Natural killer cell (primary cell): ENCODE measurements at regions not wholly inside any gene's neighbourhood (a gene's known extent, or its start where the extent isn't known, plus 50 kb on each side); places are given as distances from the start of the nearest gene placed in this dataset.

Experiments
- ATAC-seq, 3 donors: fragments of 150-1000 bp in 2 of 3; fragments of 200-7000 bp in 1 of 3; cut with Tn5 transposase; 1 replicate in 1 of 3; 2 replicates in 2 of 3; pipeline ENCODE4 v1.10.0; 2021; ENCODE audit warnings: mild to moderate bottlenecking in 2 of 3, moderate library complexity in 2 of 3
- DNase-seq, 2 donors: peaks; one replicate each; pipeline versions ENCODE4 v3.0.0 to v3.0.0-alpha.2; 2013 to 2021; ENCODE audit warnings: mixed read lengths in 1 of 2
- H3K27ac ChIP-seq: one replicate; pipeline ENCODE4 v1.5.1; 2013; ENCODE audit warnings: mild to moderate bottlenecking, low read length
- H3K27me3 ChIP-seq: one replicate; pipeline ENCODE4 v1.6.1; 2013; ENCODE audit warnings: low read length; ENCODE audit not compliant: control insufficient read depth, insufficient read depth
- H3K36me3 ChIP-seq: one replicate; pipeline ENCODE4 v1.6.1; 2013; ENCODE audit warnings: low read length; ENCODE audit not compliant: control insufficient read depth, insufficient read depth
- H3K4me1 ChIP-seq: one replicate; pipeline ENCODE4 v1.6.1; 2013; ENCODE audit warnings: low read length; ENCODE audit not compliant: control insufficient read depth, insufficient read depth
- H3K4me3 ChIP-seq: one replicate; pipeline ENCODE4 v1.5.1; 2013; ENCODE audit warnings: low read length
- H3K9me3 ChIP-seq: one replicate; pipeline ENCODE4 v1.6.1; 2013; ENCODE audit warnings: low read length; ENCODE audit not compliant: control insufficient read depth, insufficient read depth
- H3K27ac Mint-ChIP-seq, 2 donors: one replicate each; pipeline ENCODE4 v1.8.0; 2022; ENCODE audit warnings: mild to moderate bottlenecking in 2 of 2, mixed read lengths in 2 of 2, moderate library complexity in 1 of 2
- H3K27me3 Mint-ChIP-seq, 2 donors: one replicate each; pipeline ENCODE4 v1.8.0; 2022; ENCODE audit warnings: low read depth in 2 of 2, mixed read lengths in 2 of 2
- H3K36me3 Mint-ChIP-seq: one replicate; pipeline ENCODE4 v1.8.0; 2022; ENCODE audit warnings: mixed read lengths
- H3K4me1 Mint-ChIP-seq, 2 donors: one replicate each; pipeline ENCODE4 v1.8.0; 2022; ENCODE audit warnings: mixed read lengths in 2 of 2
- H3K4me3 Mint-ChIP-seq: one replicate; pipeline ENCODE4 v1.8.0; 2022; ENCODE audit warnings: mild to moderate bottlenecking, moderate library complexity, mixed read lengths
- H3K9me3 Mint-ChIP-seq, 2 donors: one replicate each; pipeline ENCODE4 v1.8.0; 2022; ENCODE audit warnings: mixed read lengths in 2 of 2
- WGBS: methylation state at CpG from one replicate; pipeline ENCODE4 v1.1.7; 2013; ENCODE audit warnings: missing lambda C conversion rate; ENCODE audit not compliant: insufficient coverage; 5-methylcytosine and 5-hydroxymethylcytosine counted together
- intact Hi-C: fragments of 100-400 bp; cut with micrococcal nuclease; formaldehyde crosslinking; loops from one replicate; pipeline ENCODE4 v1.14.2; 2022
- TF ChIP-seq, protein P1 (sequence below): fragments of 200-600 bp; IDR thresholded peaks from one replicate; pipeline ENCODE4 v1.8.0; 2022; ENCODE audit warnings: antibody characterized with exemption

DNA sequence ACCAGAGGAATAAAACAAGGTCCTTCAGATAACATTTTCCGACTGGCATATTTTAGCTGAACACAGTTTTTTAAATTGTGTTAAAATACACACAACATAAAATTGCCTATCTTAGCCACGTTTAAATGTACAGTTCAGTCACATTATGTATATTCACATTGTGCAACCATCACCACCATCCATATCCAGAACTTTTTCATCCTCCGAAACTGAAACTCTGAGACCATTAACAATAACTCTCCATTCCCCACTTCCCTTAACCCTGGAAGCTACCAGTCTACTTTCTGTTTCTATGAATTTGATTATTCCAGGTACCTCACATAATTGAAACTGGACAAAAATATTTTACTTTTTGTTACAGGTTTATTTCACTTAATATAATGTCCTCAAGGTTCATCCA lies 213.3 kb downstream of the ETS1 start:
- Histone ChIP-seq H3K27me3 (no peaks in the 10 kb centered on the region), H3K9me3 (peaks cover 3% of the 10 kb centered on the region), H3K36me3 (no peaks in the 10 kb centered on the region), H3K4me3 (no peak overlapping the region), H3K27ac (no peak overlapping the region), H3K4me1 (no peaks in the 10 kb centered on the region)
- no peaks in the 10 kb centered on the region for H3K27me3 Mint-ChIP-seq
- H3K36me3 Mint-ChIP-seq = no peaks in the 10 kb centered on the region
- intact Hi-C loops = no loop called here
- no peak overlapping the region for H3K27ac Mint-ChIP-seq
- H3K4me1 Mint-ChIP-seq = peaks cover 8 to 13% of the 10 kb centered on the region in 2 donors
- no peak overlapping the region for H3K4me3 Mint-ChIP-seq
- WGBS = 89% methylated on average over 3 of the region's 3 CpGs
- no peak for ATAC-seq
- no peaks in the 10 kb centered on the region for H3K9me3 Mint-ChIP-seq
- TF ChIP-seq, protein P1, sequence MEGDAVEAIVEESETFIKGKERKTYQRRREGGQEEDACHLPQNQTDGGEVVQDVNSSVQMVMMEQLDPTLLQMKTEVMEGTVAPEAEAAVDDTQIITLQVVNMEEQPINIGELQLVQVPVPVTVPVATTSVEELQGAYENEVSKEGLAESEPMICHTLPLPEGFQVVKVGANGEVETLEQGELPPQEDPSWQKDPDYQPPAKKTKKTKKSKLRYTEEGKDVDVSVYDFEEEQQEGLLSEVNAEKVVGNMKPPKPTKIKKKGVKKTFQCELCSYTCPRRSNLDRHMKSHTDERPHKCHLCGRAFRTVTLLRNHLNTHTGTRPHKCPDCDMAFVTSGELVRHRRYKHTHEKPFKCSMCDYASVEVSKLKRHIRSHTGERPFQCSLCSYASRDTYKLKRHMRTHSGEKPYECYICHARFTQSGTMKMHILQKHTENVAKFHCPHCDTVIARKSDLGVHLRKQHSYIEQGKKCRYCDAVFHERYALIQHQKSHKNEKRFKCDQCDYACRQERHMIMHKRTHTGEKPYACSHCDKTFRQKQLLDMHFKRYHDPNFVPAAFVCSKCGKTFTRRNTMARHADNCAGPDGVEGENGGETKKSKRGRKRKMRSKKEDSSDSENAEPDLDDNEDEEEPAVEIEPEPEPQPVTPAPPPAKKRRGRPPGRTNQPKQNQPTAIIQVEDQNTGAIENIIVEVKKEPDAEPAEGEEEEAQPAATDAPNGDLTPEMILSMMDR = no peak
- DNase-seq = no peak

DNA sequence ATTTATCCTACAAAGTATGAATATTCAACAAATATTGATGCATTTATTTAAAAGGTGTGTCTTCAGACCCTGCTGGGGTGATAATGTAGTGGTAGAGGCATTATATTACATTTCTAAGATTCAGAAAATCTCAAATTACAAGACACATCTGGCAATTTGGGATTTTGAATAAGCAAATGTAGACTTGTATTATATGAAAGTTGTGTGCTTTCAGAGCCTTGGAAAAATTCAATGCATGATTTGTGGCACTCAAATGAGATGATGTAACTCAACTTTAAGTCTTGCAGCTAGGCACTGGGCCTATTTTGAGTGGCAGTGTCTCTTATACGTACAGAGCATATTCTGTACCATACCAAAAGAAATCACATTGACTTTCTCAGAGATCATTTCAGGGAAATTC lies 214.4 kb downstream of the ETS1 start:
- no peaks in the 10 kb centered on the region for H3K36me3 Mint-ChIP-seq
- no peak for ATAC-seq
- no peaks in the 10 kb centered on the region for H3K9me3 Mint-ChIP-seq
- H3K4me1 Mint-ChIP-seq = peaks cover 8 to 13% of the 10 kb centered on the region in 2 donors
- no peaks in the 10 kb centered on the region for H3K9me3 ChIP-seq
- no peaks in the 10 kb centered on the region for H3K27me3 Mint-ChIP-seq
- DNase-seq = no peak
- TF ChIP-seq, protein P1 = no peak
- no peaks in the 10 kb centered on the region for H3K4me1 ChIP-seq
- H3K4me3 ChIP-seq = no peak overlapping the region
- no peak overlapping the region for H3K27ac Mint-ChIP-seq
- H3K4me3 Mint-ChIP-seq = no peak overlapping the region
- intact Hi-C loops = no loop called here
- H3K36me3 ChIP-seq = no peaks in the 10 kb centered on the region
- no peaks in the 10 kb centered on the region for H3K27me3 ChIP-seq
- WGBS = 100% methylated on average over 1 of the region's 1 CpG
- H3K27ac ChIP-seq = no peak overlapping the region

DNA sequence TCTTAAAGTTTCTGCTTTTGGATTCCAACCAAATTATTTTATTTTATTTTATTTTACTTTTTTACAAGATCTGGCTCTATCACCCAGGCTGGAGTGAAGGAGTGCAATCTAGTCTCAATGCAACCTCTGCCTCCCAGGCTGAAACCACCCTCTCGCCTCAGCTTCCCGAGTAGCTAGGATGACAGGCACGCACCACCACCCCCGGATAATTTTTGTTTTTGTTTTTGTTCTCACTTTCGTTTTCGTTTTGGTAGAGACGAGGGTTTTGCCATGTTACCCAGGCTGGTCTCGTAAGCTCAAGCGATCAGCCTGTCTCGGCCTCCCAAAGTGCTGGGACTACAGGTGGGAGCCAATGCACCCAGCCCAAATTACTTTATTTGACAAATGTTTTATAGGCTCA lies 219.8 kb downstream of the ETS1 start:
- peak overlapping the region; percentile 57 for H3K27ac ChIP-seq
- intact Hi-C loops = no loop called here
- ATAC-seq = peak in 1 of 3 donors; percentile 41

DNA sequence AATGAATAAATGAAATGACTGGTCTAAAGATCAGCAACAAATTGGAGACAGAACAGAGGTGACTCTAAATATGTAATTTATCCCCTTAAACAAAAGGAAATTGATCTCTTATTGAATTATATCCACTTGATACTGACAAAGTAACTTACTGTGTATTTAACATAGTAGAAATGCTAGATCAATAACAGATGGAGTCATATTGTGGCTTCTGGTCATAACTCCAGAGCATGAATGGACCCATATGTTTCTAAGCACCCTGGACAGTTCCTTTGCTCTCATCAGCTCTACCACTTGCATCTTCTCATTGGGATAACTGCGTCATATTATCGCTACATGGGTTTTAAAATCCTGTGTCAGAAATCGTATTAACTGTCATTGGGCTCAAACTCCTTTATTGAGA lies 222.3 kb downstream of the ETS1 start:
- no peaks in the 10 kb centered on the region for H3K27me3 ChIP-seq
- DNase-seq (peak in 1 of 2 donors; percentile 66), ATAC-seq (peak in 1 of 3 donors; percentile 33)
- H3K36me3 Mint-ChIP-seq = no peaks in the 10 kb centered on the region
- peaks cover 6 to 7% of the 10 kb centered on the region in 2 donors for H3K4me1 Mint-ChIP-seq
- intact Hi-C loops = no loop called here
- H3K27ac ChIP-seq = no peak overlapping the region
- H3K9me3 ChIP-seq = no peaks in the 10 kb centered on the region
- no peak overlapping the region for H3K4me3 ChIP-seq
- no peaks in the 10 kb centered on the region for H3K9me3 Mint-ChIP-seq
- no peaks in the 10 kb centered on the region for H3K36me3 ChIP-seq
- peaks cover 6% of the 10 kb centered on the region for H3K4me1 ChIP-seq
- no peak overlapping the region for H3K27ac Mint-ChIP-seq
- H3K27me3 Mint-ChIP-seq = no peaks in the 10 kb centered on the region
- no peak overlapping the region for H3K4me3 Mint-ChIP-seq
- TF ChIP-seq, protein P1 = no peak
- WGBS = 75% methylated on average over 3 of the region's 3 CpGs

More for the DNA sequence above, 219.8 kb downstream of the ETS1 start:
- peak in 1 of 2 donors; percentile 74 for DNase-seq
- Histone ChIP-seq H3K9me3 (no peaks in the 10 kb centered on the region), H3K36me3 (no peaks in the 10 kb centered on the region), H3K4me1 (no peaks in the 10 kb centered on the region), H3K27me3 (no peaks in the 10 kb centered on the region), H3K4me3 (no peak overlapping the region)
- no peaks in the 10 kb centered on the region for H3K27me3 Mint-ChIP-seq
- no peaks in the 10 kb centered on the region for H3K36me3 Mint-ChIP-seq
- peaks cover 7 to 8% of the 10 kb centered on the region in 2 donors for H3K4me1 Mint-ChIP-seq
- no peak overlapping the region for H3K27ac Mint-ChIP-seq
- TF ChIP-seq, protein P1 = no peak
- WGBS = 57% methylated on average over 10 of the region's 10 CpGs
- no peaks in the 10 kb centered on the region for H3K9me3 Mint-ChIP-seq
- H3K4me3 Mint-ChIP-seq = no peak overlapping the region
